ENCODE measurements at regions not wholly inside any gene's neighbourhood (a gene's known extent, or its start where the extent isn't known, plus 50 kb on each side); places are given as distances from the start of the nearest gene placed in this dataset.
A peak's percentile ranks its signal among the peaks of the same experiment; 100 is the strongest.

- Histone ChIP-seq H3K27me3 (ENCODE audit: insufficient read depth, low read depth, severe bottlenecking) (no peaks in the 10 kb centered on the region), H3K9me3 (ENCODE audit: severe bottlenecking) (no peaks in the 10 kb centered on the region), H3K27ac (no peak overlapping the region), H3K36me3 (no peaks in the 10 kb centered on the region), H3K4me3 (ENCODE audit: low read depth, low read length) (no peak overlapping the region)
- no peak for DNase-seq
- TF ChIP-seq CTCF (IDR thresholded peaks at IDR 0.05; ENCODE audit: low read depth, low read length), result no peak
Observed at GRCh38 chr12:115511305-115511704, 766.2 kb downstream of the MED13L start.

GRCh38 chr12:115508990-115509389 lies 768.5 kb downstream of the MED13L start:
- Histone ChIP-seq H3K27me3 (ENCODE audit: insufficient read depth, low read depth, severe bottlenecking) (no peaks in the 10 kb centered on the region), H3K36me3 (no peaks in the 10 kb centered on the region), H3K4me3 (ENCODE audit: low read depth, low read length) (no peak overlapping the region), H3K9me3 (ENCODE audit: severe bottlenecking) (no peaks in the 10 kb centered on the region), H3K27ac (no peak overlapping the region)
- TF ChIP-seq CTCF (IDR thresholded peaks at IDR 0.05; ENCODE audit: low read depth, low read length), result no peak
- no peak for DNase-seq

GRCh38 chr12:115507951-115508722 lies 769.4 kb downstream of the MED13L start:
- no peaks in the 10 kb centered on the region for H3K27me3 ChIP-seq (ENCODE audit: insufficient read depth, low read depth, severe bottlenecking)
- H3K27ac ChIP-seq, result no peak overlapping the region
- TF ChIP-seq CTCF (IDR thresholded peaks at IDR 0.05; ENCODE audit: low read depth, low read length), result no peak
- no peaks in the 10 kb centered on the region for H3K9me3 ChIP-seq (ENCODE audit: severe bottlenecking)
- no peaks in the 10 kb centered on the region for H3K36me3 ChIP-seq
- DNase-seq, result no peak
- H3K4me3 ChIP-seq (ENCODE audit: low read depth, low read length), result no peak overlapping the region

- Histone ChIP-seq H3K4me3 (ENCODE audit: low read depth, low read length) (no peak overlapping the region), H3K27me3 (ENCODE audit: insufficient read depth, low read depth, severe bottlenecking) (no peaks in the 10 kb centered on the region), H3K9me3 (ENCODE audit: severe bottlenecking) (no peaks in the 10 kb centered on the region), H3K27ac (no peak overlapping the region), H3K36me3 (no peaks in the 10 kb centered on the region)
- no peak for TF ChIP-seq CTCF (IDR thresholded peaks at IDR 0.05; ENCODE audit: low read depth, low read length)
- no peak for DNase-seq
Observed at GRCh38 chr12:115507560-115507889, 770.0 kb downstream of the MED13L start.

- H3K27ac ChIP-seq, result no peak overlapping the region
- no peak for TF ChIP-seq CTCF (IDR thresholded peaks at IDR 0.05; ENCODE audit: low read depth, low read length)
- H3K27me3 ChIP-seq (ENCODE audit: insufficient read depth, low read depth, severe bottlenecking), result no peaks in the 10 kb centered on the region
- no peak overlapping the region for H3K4me3 ChIP-seq (ENCODE audit: low read depth, low read length)
- no peaks in the 10 kb centered on the region for H3K9me3 ChIP-seq (ENCODE audit: severe bottlenecking)
- H3K36me3 ChIP-seq, result no peaks in the 10 kb centered on the region
- DNase-seq, result peak; percentile 49
Observed at GRCh38 chr12:115506822-115507559, 770.5 kb downstream of the MED13L start.

Measured in WERI-Rb-1 (cell line).